Kidney tubule cell (primary cell): ENCODE measurements at regions not wholly inside any gene's neighbourhood (a gene's known extent, or its start where the extent isn't known, plus 50 kb on each side); places are given as distances from the start of the nearest gene placed in this dataset.
"Not testable (repeated sequence)": the region's sequence is repeated elsewhere in the genome, so short reads cannot be mapped to it uniquely, and the experiment has no call there.

ENCODE experiments used
- DNase-seq: peaks from one replicate; pipeline ENCODE4 v3.0.0-alpha.2; 2018; ENCODE audit warnings: low spot score

DNA sequence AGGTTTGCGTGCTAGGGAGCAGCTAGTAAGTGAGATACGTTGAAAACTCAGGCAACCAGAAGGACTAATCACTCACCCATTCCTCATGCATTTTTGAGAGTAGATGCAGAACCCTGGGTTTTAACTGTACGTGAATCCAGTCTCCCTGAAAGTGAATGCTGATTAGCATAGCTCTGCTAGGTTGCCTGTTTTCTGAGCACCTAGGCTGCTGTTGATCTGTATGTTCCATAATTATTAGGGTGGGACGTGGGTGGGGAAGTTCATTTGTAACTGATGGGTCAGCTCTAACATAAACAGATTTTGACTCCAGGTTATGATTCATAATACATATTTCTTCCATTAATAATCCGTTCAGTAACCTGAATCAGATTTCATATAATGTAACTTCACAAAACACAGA, 379.0 kb upstream of the FANCL start:
- DNase-seq, result no peak

DNA sequence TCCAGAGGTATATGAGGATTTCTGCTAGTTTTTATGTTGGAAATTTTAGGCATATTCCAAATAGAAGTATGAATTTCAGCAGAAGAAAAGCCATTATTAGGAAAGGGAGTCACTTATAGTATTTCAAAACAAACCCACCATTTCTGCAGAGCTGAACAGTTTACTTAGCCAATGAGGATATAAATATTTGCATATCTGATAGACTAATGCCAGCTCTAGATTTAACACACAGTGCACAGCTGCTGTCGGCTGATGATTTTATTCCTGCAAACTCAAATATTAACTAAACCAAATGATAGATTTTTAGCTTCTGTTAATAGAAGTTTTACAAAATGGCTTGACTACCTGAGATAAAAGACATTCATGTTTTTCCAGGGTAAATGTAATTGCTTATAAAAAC, 375.8 kb upstream of the FANCL start:
- no peak for DNase-seq

DNA sequence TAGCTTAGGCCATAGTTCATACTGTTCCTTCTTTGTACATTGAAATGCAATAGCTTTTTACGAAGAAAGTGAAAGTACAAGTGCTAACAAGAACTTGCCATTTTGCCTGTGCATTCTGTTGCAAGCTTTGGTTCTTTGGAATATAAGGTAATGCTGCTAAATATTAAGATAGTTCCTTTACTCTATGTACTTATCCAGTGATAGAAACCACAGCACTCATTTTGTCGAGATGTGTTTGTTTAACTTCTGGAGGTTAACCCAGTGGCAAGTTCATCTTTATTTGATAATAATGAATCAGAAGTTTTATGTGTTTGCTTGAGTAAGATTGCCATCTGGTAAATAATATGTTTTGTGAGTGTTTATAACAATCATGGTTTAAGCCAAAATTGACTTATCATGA, 373.1 kb upstream of the FANCL start:
- DNase-seq, result no peak

DNA sequence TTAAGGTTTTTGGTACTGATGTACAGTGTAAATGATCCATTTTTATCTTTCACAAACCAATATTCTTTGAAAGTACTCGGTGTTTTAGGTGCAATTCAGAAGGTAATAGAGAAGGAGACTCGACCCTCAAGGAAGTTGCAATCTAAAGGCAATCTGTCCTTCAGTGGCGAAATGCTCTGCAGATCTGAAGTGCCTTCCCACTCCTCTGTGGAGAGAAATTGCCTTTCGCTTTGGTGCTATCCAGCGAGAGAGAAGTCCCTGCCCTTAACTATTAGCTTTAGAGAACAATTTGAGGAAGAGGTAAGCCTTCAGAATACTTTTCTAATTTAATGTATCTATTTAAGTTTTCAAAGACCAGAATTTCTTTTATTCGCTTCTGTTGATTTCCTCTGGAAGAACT, 371.8 kb upstream of the FANCL start:
- DNase-seq, result no peak

DNA sequence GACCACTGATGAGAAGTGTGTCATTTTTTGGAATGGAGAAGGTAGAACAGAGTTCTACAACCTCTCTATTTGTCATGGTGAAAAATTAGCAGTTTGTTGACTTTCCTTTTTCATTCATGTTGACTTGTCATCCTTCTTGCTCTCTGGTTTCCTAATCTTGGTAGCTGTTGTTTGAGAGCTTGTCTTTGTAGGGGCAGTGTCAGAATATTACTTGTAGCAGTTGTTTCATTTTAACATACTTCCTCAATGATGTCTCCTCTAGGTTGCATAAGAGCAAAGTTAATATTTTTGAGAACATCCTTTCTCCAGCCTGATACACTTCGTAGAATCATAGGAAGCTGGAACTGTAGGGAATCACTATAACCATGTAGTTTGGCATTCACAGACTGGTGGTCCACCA, 368.2 kb upstream of the FANCL start:
- no peak for DNase-seq

DNA sequence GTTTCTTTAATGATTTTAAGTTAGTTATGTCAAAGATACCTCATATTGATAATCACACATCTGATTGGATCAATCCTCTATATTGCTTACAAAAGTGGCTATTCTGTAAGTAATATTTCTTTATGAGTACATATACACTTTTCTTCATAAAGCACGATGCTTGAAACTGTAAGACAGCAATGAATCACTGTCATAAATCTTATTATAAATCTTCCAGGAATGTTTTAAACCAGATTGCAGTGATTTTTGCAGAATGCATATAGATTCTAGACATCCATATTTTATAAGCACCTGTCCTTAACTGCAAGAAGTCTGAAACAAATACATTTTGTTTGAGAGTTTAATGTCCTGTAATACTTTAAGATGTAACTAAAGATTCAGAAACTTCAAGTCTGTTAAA, 367.0 kb upstream of the FANCL start:
- no peak for DNase-seq

DNA sequence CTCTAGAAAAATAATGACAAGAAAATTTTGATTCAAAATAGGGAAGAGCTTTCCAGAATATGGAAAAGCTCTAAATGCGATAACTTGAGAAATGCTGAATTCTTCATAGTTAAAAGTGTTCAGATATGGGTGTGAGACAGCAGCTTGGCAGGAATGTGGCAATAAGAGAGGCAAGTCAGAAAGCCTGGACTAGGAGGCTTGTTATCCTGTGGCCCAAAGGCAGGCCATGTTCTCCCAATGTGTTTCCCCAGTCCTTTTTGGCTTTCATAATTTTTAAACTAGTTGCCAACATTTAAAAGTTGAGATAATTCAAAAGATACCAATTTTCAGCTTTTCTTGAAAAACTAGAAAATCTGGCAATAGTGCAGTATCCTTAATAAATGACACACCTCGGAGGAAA, 366.3 kb upstream of the FANCL start:
- no peak for DNase-seq

DNA sequence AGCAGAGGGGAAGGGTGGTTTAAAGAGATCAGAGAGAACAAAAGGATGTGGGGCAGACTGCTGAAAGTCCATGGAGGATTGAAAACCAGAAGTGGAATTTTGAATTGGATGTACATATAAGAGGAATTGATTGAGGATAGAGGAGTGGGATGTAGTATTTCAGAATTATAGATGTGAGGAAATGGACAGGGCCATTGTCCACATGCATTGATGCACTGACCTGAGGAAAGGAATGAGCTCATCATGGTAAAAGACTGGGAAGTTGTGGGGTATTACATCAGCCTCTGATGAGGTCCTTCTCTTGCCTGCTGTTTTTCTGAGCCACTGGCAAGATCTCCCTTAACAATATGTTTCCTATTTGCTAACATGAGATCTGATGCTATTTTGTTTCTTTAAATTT, 365.7 kb upstream of the FANCL start:
- peak; percentile 16 for DNase-seq

DNA sequence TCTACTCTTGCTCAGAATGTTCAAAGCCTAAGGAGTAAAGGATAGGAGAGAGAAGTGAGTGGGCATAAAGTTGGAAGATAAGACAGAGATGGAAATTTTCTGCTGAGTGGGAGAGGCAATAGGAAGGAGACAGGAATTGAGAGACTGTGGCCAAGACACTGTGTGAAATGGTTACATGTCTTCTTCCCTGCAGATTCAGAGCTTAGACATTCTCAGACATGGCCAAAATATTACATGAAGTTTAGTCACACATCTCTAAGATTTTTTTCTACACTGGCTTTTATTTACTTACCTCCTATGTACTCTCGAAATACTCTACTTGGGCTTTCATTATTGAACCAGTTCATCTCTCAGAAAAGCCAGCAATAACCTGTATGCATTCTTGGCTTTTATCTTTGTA, 363.0 kb upstream of the FANCL start:
- no peak for DNase-seq

DNA sequence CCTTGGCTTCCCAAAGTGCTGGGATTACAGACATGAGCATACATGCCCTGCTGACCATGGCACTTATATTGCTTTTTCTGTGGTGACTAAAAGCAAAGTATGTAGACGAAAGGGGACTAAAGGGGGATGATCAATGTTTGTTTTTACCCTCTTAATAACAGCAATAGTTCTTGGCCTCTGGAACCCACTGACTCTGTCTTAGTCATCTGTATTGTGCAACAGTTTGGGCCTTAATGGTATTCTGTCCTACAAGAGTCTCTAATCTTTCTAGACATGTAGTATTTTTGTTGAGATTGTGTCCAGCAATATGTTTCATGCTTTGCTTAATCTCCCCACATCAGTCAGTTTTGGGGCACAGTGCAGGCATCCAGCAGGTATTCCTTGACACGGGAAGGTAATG, 359.9 kb upstream of the FANCL start:
- no peak for DNase-seq

DNA sequence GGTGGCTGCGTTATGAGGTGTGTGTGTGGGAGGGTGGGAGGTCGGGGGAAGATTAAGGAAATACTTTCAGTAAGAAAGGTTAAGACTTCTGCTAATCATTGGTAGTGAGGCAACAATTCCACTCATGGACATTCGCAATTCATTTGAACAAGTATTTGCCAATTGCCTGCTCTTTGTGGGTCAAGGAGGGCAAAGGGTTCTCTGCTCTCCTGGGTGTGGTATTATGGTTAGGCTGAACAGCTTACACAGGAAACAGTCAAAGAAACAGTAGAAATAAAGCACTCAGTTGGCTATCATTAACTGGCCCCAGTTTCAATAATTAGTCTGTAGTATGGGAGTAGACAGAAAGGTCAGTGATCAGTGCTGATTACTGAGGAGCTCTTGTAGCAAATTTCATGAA, 357.0 kb upstream of the FANCL start:
- no peak for DNase-seq

DNA sequence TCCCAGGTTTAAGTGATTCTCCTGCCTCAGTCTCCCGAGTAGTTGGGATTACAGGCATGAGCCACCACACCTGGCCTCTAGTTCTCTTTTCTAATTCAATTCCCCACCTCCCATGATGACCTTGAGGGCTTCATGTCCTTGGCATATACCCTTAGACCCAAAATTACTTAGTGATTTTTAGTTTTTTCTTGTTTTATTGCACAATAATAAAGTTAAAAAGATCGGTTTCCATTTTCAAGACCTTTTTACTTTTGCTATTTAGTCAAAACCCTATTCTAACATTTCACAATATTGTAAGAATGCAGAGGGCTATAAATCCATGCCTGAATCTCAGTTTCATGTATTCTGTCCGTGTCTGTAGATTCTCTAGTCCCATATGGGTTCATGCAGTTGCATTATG, 354.6 kb upstream of the FANCL start:
- DNase-seq, result no peak

DNA sequence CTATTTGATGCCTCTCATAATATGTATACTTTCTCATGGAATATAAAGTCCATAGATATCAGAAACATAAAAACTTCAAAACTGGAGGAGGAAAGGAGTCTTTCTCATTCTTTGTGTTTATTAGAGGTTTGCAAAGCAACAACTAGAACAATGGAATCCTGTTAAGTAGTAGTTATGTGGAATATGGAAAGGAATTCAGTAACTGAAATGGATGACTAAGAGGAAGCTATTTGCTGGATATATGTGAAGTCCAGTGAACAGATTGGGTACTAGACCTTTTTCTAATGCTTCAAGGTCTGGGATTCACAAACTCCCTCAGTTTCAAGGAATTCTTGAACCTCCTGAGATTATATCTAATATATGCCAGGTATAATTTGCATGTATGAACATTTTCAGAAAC, 353.6 kb upstream of the FANCL start:
- peak; percentile 26 for DNase-seq

DNA sequence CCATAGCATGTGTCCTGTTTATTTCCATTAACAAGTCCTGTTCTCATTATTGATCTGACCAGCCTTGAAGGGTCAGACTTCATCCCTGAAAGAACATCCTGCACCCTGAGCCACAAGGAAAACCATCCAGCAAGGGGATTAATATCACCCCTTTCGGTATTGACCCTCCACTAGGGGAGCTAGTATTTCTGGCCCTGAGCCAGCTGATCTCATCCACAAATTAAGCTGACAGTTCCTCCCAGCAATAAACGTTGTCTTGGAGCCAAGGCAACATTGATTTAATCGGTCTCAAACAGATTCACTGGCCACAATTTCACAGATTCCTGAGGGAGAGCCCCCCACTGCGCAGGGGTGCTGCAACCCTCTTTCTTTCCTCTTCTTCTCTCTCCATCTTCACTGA, 353.1 kb upstream of the FANCL start:
- DNase-seq, result peak; percentile 32

DNA sequence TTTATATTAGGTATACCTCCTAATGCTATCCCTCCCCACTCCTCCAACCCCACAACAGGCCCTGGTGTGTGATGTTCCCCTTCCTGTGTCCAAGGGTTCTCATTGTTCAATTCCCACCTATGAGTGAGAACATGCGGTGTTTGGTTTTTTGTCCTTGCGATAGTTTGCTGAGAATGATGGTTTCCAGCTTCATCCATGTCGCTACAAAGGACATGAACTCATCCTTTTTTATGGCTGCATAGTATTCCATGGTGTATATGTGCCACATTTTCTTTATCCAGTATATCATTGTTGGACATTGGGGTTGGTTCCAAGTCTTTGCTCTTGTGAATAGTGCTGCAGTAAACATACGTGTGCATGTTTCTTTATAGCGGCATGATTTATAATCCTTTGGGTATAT, 345.1 kb upstream of the FANCL start:
- DNase-seq, result not testable (repeated sequence)

DNA sequence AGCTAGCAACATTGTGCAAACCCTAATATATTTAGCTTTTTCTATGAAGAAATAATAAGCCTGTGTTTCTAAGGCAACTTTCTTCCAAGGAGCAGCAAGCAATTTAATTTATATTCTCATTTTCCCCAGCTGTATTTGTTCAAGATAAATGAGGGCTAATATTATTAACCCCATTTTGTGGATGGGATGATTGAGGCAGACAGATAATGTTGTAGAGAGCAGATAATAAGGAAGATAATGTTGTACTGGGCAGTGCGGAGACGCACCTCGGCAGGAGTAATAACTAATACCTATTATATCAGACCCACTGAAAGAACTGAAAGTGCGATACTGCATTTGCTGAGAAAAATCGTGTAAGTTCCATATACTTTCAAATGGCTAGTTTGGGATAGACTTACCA, 344.1 kb upstream of the FANCL start:
- no peak for DNase-seq

DNA sequence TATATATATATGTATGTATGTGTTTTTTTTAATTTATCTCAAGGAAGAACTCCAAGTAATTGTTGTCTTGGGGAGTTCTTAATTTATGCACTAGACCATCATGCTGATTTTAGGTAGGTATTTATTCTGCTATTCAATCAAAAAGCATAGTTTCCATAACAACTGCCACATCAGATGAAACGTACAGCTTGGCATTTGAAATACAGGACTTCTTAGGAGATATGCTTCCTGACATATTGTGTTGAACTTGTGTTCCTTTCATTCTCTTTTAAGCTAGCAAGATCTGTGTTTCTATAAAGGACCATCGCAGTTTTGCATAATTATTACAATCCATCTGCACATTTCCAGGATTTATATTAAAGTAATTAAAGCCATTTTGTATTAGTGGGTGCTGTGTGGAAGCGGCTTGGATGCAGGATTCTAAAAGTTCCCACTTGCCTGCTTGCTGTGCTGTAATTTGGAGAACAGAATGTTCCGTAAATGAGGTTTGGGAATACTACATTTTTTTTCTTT, 343.5 kb upstream of the FANCL start:
- DNase-seq, result no peak

DNA sequence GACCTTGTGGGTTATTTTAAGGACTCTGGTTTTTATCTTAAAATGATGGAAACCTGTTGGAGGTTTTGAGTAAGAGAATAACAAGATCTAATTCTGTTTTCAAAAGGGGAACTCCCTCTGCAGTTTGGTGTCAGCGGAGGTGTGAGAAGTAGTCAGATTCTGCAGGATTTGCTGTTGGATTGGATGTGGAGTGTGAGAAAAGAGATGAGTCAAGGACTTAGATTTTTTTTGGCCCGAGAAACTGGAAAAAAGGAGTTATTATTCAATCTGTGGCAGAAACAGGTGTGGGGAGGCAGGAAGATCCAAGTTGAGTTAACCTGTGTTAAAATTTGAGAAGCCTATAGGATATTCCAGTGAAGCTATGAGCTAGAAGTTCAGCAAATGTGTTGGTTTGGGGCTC, 337.2 kb upstream of the FANCL start:
- DNase-seq, result no peak

DNA sequence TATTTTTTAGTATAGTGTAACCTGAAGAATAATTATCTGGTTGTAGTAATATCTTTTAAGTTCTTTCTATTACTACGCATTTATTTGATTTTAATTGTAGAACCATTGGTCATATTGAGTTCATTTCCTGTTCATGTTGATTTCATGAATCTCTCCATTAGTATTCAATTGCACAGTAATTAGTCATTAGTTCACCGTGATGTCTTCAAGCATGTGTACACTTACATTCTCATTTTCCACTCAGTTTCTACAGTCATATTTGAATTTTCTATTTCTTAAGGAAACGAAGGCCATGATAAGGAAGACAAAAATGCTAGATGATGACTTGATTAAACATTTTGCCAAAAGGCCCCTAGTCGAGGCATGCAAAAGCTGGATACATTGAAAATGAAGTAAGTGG, 333.7 kb upstream of the FANCL start:
- DNase-seq, result no peak

DNA sequence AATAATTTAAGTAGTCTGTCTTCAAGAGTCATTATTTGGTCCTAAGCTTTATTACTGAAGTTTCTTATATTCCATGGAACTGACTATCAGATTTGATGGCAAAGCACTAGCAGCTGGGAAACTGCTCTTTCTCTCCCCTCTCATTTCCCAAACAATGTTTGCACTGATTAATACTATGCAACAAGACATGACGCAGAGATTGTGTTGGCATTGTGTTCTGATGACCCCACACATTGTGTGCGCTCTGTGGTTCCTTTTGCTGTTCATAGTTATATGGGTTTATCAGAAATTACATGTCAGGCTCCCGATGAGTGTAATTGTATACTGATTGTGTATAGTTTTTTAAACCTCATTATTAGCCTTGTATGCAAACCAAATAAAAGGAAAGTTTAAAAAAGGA, 331.6 kb upstream of the FANCL start:
- no peak for DNase-seq

DNA sequence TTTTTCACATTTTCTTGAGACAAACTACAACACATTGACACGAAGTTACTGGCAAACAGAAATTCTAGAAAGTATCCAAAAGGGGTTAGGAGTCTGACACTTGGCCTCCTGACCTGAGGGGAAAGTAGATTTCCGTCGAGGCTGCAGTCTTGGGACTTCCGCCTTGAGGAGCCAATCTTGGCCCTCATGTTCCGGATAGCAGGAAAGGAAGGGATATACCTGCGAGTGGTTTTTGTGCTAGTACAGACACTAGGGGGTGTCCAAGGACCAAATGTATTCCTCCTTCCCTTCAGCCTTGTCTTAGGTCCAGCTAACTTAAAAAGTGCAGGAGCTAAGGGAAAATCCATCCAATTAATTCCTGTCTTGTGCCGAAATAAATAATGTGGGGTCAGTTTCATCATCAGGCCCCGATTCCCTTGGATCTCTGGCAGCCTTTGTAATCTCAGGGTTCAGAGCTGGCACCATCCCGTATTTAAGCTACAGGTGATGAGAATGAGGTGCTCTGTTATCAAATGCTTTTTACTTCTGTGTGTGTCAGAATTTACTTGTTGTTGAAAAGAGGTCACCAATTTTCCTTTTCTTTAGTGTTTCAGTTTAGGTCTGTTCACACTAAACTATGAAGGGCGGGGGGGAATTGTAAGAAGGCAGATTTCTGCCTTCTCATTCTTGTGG, 330.2 kb upstream of the FANCL start:
- peak; percentile 82 for DNase-seq

DNA sequence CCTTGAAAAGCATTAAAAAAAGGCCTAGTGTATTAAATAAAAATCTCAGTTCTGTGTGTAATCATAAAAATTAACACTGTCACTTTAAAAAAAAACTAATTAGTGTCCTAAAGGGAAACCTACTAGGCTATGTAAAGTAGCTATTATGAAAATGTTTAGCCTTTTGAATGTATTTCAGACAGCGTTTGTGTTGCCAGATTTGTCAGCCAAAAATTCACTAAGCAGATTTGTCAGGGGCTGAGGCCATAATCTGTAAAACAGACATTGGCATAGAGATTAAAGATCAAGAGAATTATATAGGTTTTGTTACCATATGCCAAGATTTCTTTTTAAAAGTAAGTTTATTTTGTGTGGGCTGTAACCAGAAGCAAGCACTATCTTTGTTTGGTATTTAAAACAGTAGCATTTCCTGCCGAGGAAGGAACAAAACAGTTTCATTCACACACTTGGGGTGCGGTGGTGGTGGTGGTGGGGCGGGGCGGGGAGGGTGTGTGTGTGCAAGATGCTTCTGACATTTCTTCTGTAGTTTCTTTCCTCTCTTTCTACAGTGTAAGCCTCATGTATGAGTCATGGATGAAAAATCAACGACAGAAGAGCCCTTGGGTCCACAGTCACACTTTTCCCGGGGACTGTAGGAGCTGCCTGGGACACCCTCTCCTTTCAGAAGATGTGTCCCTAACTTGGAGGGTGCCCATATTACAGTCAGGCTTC, 328.5 kb upstream of the FANCL start:
- DNase-seq, result no peak

DNA sequence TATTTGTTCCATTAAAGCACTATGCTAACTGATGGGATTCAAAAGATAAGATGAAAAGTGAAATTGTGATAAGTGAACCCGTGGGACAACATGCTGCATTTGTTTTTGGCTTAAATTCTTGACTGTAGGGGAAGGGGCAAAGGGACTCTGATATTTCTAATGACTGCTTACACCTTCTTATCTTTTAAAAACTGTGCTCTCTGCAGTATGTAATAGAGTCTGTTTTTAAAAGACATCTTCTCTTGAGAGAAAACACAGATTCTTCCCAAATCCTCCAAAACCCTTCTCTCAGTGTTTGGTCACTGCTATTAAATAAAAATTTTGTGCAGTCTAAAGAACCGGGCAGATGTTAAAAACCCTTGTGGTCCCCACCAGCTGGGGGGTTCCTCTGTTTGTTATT, 327.8 kb upstream of the FANCL start:
- no peak for DNase-seq

DNA sequence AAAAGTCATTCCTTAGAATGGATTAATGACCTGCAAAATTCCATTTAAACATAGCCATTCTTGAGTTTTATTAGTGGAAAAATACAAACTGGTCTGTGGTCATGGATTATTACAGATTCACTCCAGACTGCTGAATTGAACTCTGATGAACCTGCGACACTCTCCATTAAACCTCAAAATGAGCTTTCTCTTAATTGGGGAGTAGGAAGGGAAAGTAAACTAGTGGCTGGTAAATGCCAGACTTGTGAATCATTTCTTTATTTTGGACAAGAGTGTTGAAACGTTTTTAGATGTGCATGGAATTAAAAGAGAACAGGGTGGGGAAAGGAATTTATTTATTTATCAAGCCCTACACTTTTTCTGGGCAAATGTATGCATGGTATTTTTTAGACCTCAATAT, 321.2 kb upstream of the FANCL start:
- DNase-seq, result no peak
